T-helper 1 cell treated with Interleukin-12 subunit alpha and Interleukin-12 subunit beta and Interleukin-4 antibody, amounts not matched to agents 30 μg/mL and 1 μg/mL, for 36 hours (primary cell): ENCODE measurements at regions not wholly inside any gene's neighbourhood (a gene's known extent, or its start where the extent isn't known, plus 50 kb on each side); places are given as distances from the start of the nearest gene placed in this dataset.
"Not testable (repeated sequence)": the region's sequence is repeated elsewhere in the genome, so short reads cannot be mapped to it uniquely, and the experiment has no call there.

Experiments used
- H3K27ac Mint-ChIP-seq: one replicate; pipeline ENCODE4 v1.8.0; 2021; ENCODE audit warnings: mild to moderate bottlenecking, mixed read lengths
- H3K27me3 Mint-ChIP-seq: one replicate; pipeline ENCODE4 v1.8.0; 2021; ENCODE audit warnings: low read depth, mixed read lengths
- H3K36me3 Mint-ChIP-seq: one replicate; pipeline ENCODE4 v1.8.0; 2021; ENCODE audit warnings: low read depth, mixed read lengths
- H3K4me1 Mint-ChIP-seq: one replicate; pipeline ENCODE4 v1.8.0; 2021; ENCODE audit warnings: low read depth, mixed read lengths
- H3K4me3 Mint-ChIP-seq: one replicate; pipeline ENCODE4 v1.8.0; 2021; ENCODE audit warnings: mild to moderate bottlenecking, moderate library complexity, mixed read lengths
- H3K9me3 Mint-ChIP-seq: one replicate; pipeline ENCODE4 v1.8.0; 2021; ENCODE audit warnings: mixed read lengths

- Mint-ChIP-seq H3K36me3 (no peaks in the 10 kb centered on the region), H3K27ac (no peak overlapping the region), H3K9me3 (peaks cover 7% of the 10 kb centered on the region), H3K4me3 (no peak overlapping the region), H3K4me1 (no peaks in the 10 kb centered on the region), H3K27me3 (no peaks in the 10 kb centered on the region)
Observed at GRCh38 chr4:66169341-66169740, 499.1 kb upstream of the EPHA5 start.

DNA sequence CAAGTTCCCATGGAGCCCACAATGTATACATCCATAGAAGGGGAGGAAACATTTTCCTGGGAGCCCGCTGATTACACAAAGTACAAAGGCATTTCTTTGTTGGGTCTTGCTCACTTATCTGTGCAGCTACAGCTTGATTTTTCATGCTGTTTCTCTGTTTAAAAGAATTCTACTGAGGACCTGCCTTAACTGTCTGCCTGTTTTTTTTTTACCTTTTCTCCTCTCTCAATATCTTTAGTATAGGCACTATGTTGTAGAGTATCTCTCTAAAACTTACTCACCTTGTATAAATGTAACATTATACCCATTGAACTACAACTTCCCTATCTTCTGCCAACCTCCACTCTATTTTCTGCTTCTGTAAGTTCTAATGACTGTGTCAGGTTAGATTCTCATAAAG, 494.6 kb upstream of the EPHA5 start:
- Mint-ChIP-seq H3K27me3 (no peaks in the 10 kb centered on the region), H3K4me3 (no peak overlapping the region), H3K27ac (no peak overlapping the region), H3K9me3 (peaks cover 10% of the 10 kb centered on the region), H3K4me1 (no peaks in the 10 kb centered on the region), H3K36me3 (no peaks in the 10 kb centered on the region)

- Mint-ChIP-seq H3K4me1 (no peaks in the 10 kb centered on the region), H3K27me3 (no peaks in the 10 kb centered on the region), H3K9me3 (peaks cover 7% of the 10 kb centered on the region), H3K4me3 (no peak overlapping the region), H3K27ac (no peak overlapping the region), H3K36me3 (no peaks in the 10 kb centered on the region)
Observed at GRCh38 chr4:66160606-66161005, 490.3 kb upstream of the EPHA5 start.

DNA sequence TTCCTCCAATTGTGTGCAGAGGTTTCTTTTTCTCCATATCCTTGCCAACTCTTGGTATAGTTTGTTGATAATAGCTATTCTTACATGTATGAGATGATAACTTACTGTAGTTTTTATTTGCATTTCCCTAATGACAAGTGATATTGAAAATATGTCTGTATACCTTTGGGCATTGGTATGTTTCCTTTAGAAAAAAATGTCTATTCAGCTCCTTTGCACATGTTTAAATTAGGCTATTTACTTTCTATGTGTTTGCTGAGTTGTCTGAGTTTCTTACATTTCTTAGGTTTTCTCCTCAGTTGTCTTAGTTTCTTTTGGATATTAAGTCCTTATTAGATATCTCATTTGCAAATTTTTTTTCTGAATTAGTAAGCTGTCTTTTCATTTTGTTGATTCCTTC, 487.3 kb upstream of the EPHA5 start:
- H3K27ac Mint-ChIP-seq: no peak overlapping the region

DNA sequence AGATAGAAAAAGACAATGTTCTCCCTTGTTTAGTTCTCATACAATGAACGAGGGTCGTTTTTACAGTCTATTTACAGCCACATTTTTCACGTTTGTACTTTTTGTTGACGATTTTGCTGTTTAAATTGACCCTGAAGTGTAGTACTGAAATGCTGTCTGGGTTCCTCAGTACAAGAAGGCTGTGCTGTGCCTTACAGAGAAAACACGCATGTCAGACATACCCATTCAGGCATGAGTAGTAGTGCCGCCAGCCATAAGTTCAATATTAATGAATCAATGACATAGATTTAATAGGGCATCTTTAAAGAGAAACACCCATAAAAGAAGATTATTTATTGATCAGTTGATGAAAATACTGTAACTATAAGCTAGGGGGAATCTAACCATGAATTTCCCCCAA, 459.8 kb upstream of the EPHA5 start:
- Mint-ChIP-seq H3K9me3 (peaks cover 4% of the 10 kb centered on the region), H3K4me1 (no peaks in the 10 kb centered on the region), H3K27me3 (no peaks in the 10 kb centered on the region), H3K27ac (no peak overlapping the region), H3K36me3 (no peaks in the 10 kb centered on the region), H3K4me3 (no peak overlapping the region)

More for the DNA sequence above, 487.3 kb upstream of the EPHA5 start:
- H3K4me1 Mint-ChIP-seq: no peaks in the 10 kb centered on the region
- H3K27me3 Mint-ChIP-seq: no peaks in the 10 kb centered on the region
- H3K36me3 Mint-ChIP-seq: no peaks in the 10 kb centered on the region
- peaks cover 3% of the 10 kb centered on the region for H3K9me3 Mint-ChIP-seq
- H3K4me3 Mint-ChIP-seq: no peak overlapping the region

GRCh38 chr4:66123831-66124413, 453.6 kb upstream of the EPHA5 start:
- Mint-ChIP-seq H3K27me3 (no peaks in the 10 kb centered on the region), H3K4me3 (no peak overlapping the region), H3K36me3 (no peaks in the 10 kb centered on the region), H3K4me1 (no peaks in the 10 kb centered on the region), H3K27ac (no peak overlapping the region), H3K9me3 (peaks cover 5% of the 10 kb centered on the region)

- H3K4me3 Mint-ChIP-seq: no peak overlapping the region
- H3K27ac Mint-ChIP-seq: no peak overlapping the region
- no peaks in the 10 kb centered on the region for H3K4me1 Mint-ChIP-seq
- no peaks in the 10 kb centered on the region for H3K36me3 Mint-ChIP-seq
- peaks cover 5% of the 10 kb centered on the region for H3K9me3 Mint-ChIP-seq
- H3K27me3 Mint-ChIP-seq: no peaks in the 10 kb centered on the region
Observed at GRCh38 chr4:66123190-66123589, 452.9 kb upstream of the EPHA5 start.

GRCh38 chr4:66115231-66115630, 444.9 kb upstream of the EPHA5 start:
- not testable (repeated sequence) for H3K27ac Mint-ChIP-seq, H3K4me3 Mint-ChIP-seq, H3K4me1 Mint-ChIP-seq, H3K27me3 Mint-ChIP-seq, H3K36me3 Mint-ChIP-seq
- peaks cover 18% of the 10 kb centered on the region for H3K9me3 Mint-ChIP-seq

DNA sequence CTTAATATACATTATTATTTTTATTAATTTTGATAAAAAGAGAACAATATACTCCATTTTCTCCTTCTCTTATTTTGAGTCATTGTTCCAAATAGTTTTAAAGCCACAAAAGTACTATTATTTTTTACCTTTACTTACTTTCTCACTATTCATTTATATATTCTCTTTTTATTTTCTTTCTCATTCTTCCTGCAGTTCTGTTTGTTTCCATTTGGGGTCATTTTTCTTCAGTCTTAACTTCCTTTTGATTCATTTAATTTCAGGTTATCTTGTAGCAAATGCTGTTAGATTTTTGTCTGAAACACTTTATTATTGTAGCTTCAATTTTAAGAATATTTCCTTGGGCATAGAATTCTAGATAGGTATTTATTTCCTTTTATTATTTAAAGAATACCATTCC, 438.6 kb upstream of the EPHA5 start:
- Mint-ChIP-seq H3K36me3 (no peaks in the 10 kb centered on the region), H3K27me3 (no peaks in the 10 kb centered on the region), H3K9me3 (peaks cover 25% of the 10 kb centered on the region), H3K27ac (no peak overlapping the region), H3K4me1 (no peaks in the 10 kb centered on the region), H3K4me3 (no peak overlapping the region)

- H3K36me3 Mint-ChIP-seq: no peaks in the 10 kb centered on the region
- no peaks in the 10 kb centered on the region for H3K4me1 Mint-ChIP-seq
- peaks cover 17% of the 10 kb centered on the region for H3K9me3 Mint-ChIP-seq
- no peak overlapping the region for H3K27ac Mint-ChIP-seq
- no peaks in the 10 kb centered on the region for H3K27me3 Mint-ChIP-seq
- H3K4me3 Mint-ChIP-seq: no peak overlapping the region
Observed at GRCh38 chr4:66097218-66097617, 426.9 kb upstream of the EPHA5 start.

GRCh38 chr4:66095065-66095464, 424.8 kb upstream of the EPHA5 start:
- Mint-ChIP-seq H3K36me3 (no peaks in the 10 kb centered on the region), H3K4me3 (no peak overlapping the region), H3K27ac (no peak overlapping the region), H3K9me3 (peaks cover 9% of the 10 kb centered on the region), H3K4me1 (no peaks in the 10 kb centered on the region), H3K27me3 (no peaks in the 10 kb centered on the region)

GRCh38 chr4:66094070-66094469, 423.8 kb upstream of the EPHA5 start:
- no peaks in the 10 kb centered on the region for H3K36me3 Mint-ChIP-seq
- peaks cover 9% of the 10 kb centered on the region for H3K9me3 Mint-ChIP-seq
- H3K27me3 Mint-ChIP-seq: no peaks in the 10 kb centered on the region
- H3K27ac Mint-ChIP-seq: no peak overlapping the region
- H3K4me3 Mint-ChIP-seq: no peak overlapping the region
- no peaks in the 10 kb centered on the region for H3K4me1 Mint-ChIP-seq

GRCh38 chr4:66091786-66092185, 421.5 kb upstream of the EPHA5 start:
- Mint-ChIP-seq H3K9me3 (peaks cover 15% of the 10 kb centered on the region), H3K36me3 (no peaks in the 10 kb centered on the region)

DNA sequence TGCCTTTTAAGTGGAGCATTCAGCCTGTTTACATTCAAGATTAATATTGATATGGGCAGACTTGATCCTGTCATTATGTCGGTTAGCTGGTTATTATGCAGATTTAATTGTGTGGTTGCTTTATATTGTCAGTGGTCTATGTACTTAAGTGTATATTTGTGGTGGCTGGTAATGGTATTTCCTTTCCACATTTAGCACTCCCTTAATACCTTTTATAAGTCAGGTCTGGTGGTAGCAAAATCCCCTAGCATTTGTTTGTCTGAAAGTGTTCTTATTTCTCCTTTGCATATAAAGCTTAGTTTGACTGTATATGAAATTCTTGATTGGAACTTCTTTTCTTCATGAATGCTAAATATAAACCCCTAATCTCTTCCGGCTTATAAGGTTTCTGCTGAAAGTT, 403.7 kb upstream of the EPHA5 start:
- Mint-ChIP-seq H3K4me1 (no peaks in the 10 kb centered on the region), H3K27me3 (no peaks in the 10 kb centered on the region), H3K36me3 (no peaks in the 10 kb centered on the region), H3K27ac (no peak overlapping the region), H3K4me3 (no peak overlapping the region), H3K9me3 (peaks cover 11% of the 10 kb centered on the region)

More at GRCh38 chr4:66091786-66092185, 421.5 kb upstream of the EPHA5 start:
- no peaks in the 10 kb centered on the region for H3K27me3 Mint-ChIP-seq
- H3K27ac Mint-ChIP-seq: no peak overlapping the region
- no peak overlapping the region for H3K4me3 Mint-ChIP-seq
- H3K4me1 Mint-ChIP-seq: no peaks in the 10 kb centered on the region

- Mint-ChIP-seq H3K4me3 (no peak overlapping the region), H3K27ac (no peak overlapping the region), H3K4me1 (no peaks in the 10 kb centered on the region), H3K36me3 (no peaks in the 10 kb centered on the region), H3K27me3 (no peaks in the 10 kb centered on the region), H3K9me3 (peaks cover 11% of the 10 kb centered on the region)
Observed at GRCh38 chr4:66071911-66072310, 401.6 kb upstream of the EPHA5 start.

GRCh38 chr4:66062921-66063320, 392.6 kb upstream of the EPHA5 start:
- H3K9me3 Mint-ChIP-seq: peaks cover 9% of the 10 kb centered on the region
- H3K36me3 Mint-ChIP-seq: no peaks in the 10 kb centered on the region
- H3K4me1 Mint-ChIP-seq: no peaks in the 10 kb centered on the region
- no peak overlapping the region for H3K4me3 Mint-ChIP-seq
- no peak overlapping the region for H3K27ac Mint-ChIP-seq
- H3K27me3 Mint-ChIP-seq: no peaks in the 10 kb centered on the region
